PFSK-1 (cell line): ENCODE measurements at regions not wholly inside any gene's neighbourhood (a gene's known extent, or its start where the extent isn't known, plus 50 kb on each side); places are given as distances from the start of the nearest gene placed in this dataset.

Experiments
- FOXP2 ChIP-seq: optimal IDR thresholded peaks from 2 replicates; pipeline ENCODE3; 2011; ENCODE audit warnings: borderline replicate concordance, control low read depth, inconsistent platforms; ENCODE audit not compliant: insufficient read depth; ENCODE audit errors: extremely low read length, extremely low read depth
- POLR2AphosphoS5 ChIP-seq: IDR thresholded peaks from 2 replicates; pipeline ENCODE4 v1.6.1; 2012; ENCODE audit warnings: low read depth, mild to moderate bottlenecking, control low read depth, low read length, moderate library complexity
- REST ChIP-seq, 2 experiments: IDR thresholded peaks; 2 replicates each; pipeline versions ENCODE4 v1.6.1 to v1.8.0; 2011 to 2012; ENCODE audit warnings: low read depth in 2 of 2, low read length in 2 of 2, control low read depth in 1 of 2, inconsistent platforms in 1 of 2, mild to moderate bottlenecking in 1 of 2, moderate library complexity in 1 of 2; ENCODE audit not compliant: insufficient read depth in 1 of 2
- SIN3A ChIP-seq: IDR thresholded peaks from 2 replicates; pipeline ENCODE4 v1.6.1; 2012; ENCODE audit warnings: mild to moderate bottlenecking, low read length, moderate library complexity, borderline replicate concordance; ENCODE audit not compliant: insufficient read depth
- TAF1 ChIP-seq: IDR thresholded peaks from 2 replicates; pipeline ENCODE4 v1.6.1; 2012; ENCODE audit warnings: low read length, control low read depth, borderline replicate concordance; ENCODE audit not compliant: insufficient read depth

GRCh38 chr9:107810461-107810961 is 320.9 kb upstream of the KLF4 start:
- TF ChIP-seq POLR2AphosphoS5 (no peak), TAF1 (no peak), REST (IDR thresholded peaks at IDR 0.05; ENCODE audit: insufficient read depth in 1 of 2, low read depth in 2 of 2, low read length in 2 of 2) (no peak), SIN3A (no peak), FOXP2 (no peak)

- no peak for TF ChIP-seq TAF1
- TF ChIP-seq SIN3A: no peak
- no peak for TF ChIP-seq REST (IDR thresholded peaks at IDR 0.05; ENCODE audit: insufficient read depth in 1 of 2, low read depth in 2 of 2, low read length in 2 of 2)
- TF ChIP-seq POLR2AphosphoS5: no peak
- no peak for TF ChIP-seq FOXP2
These were observed 320.4 kb upstream of the KLF4 start for GRCh38 chr9:107809871-107810460.

GRCh38 chr9:107807183-107807582 is 317.6 kb upstream of the KLF4 start:
- no peak for TF ChIP-seq SIN3A
- no peak for TF ChIP-seq POLR2AphosphoS5
- TF ChIP-seq FOXP2: no peak
- TF ChIP-seq REST (IDR thresholded peaks at IDR 0.05; ENCODE audit: insufficient read depth in 1 of 2, low read depth in 2 of 2, low read length in 2 of 2): no peak
- no peak for TF ChIP-seq TAF1

- TF ChIP-seq FOXP2 (no peak), SIN3A (no peak), REST (IDR thresholded peaks at IDR 0.05; ENCODE audit: insufficient read depth in 1 of 2, low read depth in 2 of 2, low read length in 2 of 2) (no peak), POLR2AphosphoS5 (no peak), TAF1 (no peak)
These were observed 315.6 kb upstream of the KLF4 start for GRCh38 chr9:107805201-107805600.
